Suppressor macrophage treated with lipopolysaccharide for 4 hours (primary cell): ENCODE measurements at regions not wholly inside any gene's neighbourhood (a gene's known extent, or its start where the extent isn't known, plus 50 kb on each side); places are given as distances from the start of the nearest gene placed in this dataset.

ENCODE experiments used
- DNase-seq: peaks from one replicate; pipeline ENCODE4 v3.0.0-alpha.2; 2020

DNA sequence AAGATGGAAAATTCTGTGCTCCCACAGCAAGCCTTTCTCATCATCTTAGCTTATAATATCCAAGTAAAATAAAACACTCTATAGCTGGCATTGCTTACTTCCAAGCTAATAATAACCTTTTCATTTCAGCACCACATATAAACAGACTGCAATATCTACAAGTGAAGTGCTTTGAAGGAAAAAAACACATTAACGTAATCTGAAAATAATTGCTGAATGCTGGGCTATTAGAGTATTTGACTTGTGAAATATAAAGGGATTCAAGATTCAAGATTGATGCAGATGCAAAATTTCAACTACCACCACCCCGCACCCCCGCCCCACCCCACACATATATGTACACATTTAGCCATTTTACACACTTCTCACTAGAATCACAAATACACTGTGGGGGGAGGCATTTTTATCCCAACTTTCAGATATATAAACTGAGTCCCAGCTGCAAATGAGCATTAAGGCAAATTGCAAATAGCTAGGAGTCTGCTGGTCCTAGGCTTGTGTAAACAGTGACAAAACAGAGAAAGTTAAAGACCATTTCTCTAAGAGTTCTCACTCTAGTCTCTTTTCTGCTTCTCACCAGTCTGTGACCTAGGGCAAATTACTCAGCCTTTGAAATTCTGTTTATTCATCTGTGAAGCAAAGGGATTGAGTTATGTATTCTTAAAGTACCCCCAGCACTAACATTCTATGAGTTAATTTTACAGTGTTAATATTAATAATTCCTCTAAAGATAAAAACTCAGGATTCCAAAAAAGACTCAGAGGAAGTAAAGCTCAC lies 489.4 kb downstream of the PRELID2 start:
- DNase-seq, result no peak

DNA sequence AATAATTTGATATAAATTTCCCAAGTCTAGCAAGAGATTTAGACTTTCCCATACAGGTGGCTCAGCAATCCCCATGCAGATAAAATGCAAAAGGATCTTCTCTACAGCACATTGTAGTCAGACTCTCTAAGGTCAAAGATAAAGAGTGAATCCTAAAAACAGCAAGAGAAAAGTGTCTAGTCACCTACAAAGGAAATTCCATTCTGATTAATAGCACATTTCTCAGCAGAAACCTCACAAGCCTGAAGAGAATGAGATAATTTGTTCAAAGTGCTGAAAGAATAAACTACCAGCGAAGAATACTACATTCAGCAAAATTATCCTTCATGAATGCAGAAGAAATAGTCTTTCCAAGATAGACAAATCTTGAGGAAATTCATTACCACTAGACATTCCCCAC lies 493.3 kb downstream of the PRELID2 start:
- DNase-seq, result no peak

DNA sequence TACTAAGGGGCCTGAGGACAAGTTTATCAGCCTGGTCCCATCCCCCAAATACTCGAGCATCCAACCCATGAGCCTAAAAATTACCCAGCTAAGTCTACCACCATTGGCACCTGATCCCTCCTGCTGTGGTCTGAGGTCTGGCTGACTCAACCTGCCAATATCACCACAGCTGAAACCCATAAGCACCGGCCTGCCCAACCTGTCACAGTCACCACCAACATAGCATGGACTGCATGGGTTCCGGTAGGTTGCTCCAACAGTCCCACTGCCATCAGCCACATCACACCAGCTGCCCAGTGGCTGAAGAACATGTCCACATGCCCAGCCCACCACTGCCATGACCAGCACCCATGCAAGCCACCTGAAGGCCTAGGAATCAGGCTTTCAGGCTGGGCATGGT lies 495.0 kb downstream of the PRELID2 start:
- no peak for DNase-seq

DNA sequence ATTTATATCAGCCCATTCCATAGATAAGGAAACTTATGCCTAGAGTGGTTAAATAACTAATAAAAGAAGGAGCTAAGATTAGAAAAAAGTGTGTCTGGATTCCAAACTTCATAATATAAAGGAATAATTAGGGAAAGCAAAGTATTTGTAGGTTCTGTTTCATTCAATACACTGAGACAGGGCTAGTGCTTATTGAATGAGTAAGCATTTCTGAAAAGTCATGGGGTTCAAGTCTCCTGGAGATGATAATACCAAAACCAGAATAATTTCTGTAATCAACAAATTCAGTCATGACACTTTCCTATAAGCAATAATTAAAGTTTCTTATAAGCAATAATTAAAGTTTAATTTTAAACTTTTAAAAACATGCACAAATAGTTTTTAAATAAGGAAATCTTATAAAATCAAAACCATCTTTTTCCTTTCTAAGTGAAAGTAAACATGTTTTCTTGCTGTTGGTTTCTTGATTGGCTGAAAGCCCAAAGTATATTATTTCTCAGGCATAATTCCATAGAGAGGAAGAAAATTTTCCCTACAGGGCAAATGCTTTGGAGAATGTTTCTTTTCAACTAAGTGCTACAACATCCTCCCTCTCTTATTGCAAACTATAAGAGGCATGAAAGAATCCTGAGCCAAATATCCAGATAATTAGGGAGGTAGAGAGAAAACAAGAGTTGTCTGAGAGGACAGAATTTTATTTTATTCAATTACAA lies 510.2 kb downstream of the PRELID2 start:
- DNase-seq, result no peak

DNA sequence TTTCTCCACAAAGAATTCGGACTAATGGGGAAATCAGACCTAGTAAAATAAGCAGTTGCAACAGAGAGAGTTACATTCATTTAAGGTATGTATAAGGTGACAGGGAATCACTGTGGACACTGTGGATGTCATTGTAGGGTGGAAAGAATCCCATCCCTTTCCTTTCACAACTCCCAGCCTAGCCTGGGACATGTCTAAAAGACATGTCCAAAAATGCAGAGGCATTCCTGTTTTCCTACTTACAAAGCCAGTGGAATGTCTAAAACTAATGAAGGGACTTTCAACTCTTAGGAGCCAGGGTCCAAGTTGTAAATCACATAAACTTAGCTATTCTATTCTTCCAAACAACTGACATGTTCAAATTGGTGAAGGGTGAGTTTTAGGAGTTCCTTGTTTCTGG lies 511.0 kb downstream of the PRELID2 start:
- DNase-seq, result no peak

DNA sequence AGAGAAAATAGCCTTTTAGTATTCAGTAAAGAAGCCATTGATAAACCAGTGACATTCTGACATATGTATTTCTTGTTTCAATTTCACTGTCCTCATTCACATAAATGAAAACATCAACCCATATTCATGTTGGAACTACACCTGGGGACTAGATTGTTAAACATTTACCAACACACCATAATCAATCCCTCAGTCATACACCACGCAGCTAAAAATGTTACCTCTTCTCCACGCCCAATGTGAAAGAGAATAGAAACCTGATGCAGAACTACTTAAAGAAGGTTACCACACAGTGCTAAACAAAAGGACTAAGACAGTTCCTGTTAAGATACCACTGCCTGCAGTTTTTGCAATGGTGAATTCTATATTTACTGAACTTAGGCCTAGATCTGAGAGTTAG lies 518.9 kb downstream of the PRELID2 start:
- DNase-seq, result no peak

DNA sequence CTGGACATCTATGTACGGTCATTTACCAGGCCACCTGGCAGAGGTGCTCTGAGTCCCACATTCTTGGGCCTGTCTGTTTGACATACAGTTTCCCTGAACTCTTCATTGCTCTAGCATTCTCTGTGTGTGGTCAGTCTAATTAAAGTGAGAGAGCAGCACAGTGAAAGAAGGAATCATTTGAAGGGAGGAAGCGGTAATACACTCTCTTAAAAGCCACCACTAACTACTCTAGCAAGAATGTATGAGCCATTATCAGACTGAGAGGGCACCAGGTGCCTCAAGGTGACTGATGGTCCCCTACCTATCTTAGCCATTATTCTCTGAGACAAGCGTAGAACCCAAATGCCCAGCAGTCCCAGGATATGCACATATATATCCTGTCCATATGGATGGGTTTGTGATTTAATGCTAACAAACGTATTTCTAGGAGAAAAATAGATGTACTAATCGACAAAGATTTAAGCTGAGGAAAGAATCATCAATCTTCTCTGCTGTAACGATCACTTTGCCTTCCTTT lies 527.2 kb downstream of the PRELID2 start:
- no peak for DNase-seq

DNA sequence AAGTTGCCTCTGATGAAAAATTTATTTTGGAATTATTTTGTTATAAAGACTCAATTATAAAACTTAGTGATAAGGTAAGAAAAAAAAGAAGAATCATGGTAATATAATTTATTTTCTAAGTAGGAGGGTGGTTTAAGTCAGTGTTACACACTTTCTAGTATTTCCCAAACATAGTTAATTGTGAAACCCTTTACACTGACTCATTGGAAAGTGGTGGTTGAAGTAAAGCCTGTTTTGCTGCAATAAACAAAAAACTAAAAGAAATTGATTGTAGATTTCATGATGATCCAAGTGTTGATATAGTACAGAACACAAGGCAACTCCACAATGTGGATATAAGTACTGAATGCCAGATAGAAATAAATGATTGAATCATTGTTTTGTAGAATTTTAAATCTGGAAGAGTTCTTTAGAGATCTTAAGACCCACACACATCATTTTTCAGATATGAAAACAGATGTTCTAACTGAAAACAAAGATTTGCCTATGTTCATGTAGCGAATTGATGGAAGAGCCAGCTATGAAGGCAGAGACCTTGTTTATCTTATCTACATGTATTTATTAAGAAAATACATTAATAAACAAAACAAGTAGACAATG lies 539.8 kb downstream of the PRELID2 start:
- DNase-seq, result no peak

DNA sequence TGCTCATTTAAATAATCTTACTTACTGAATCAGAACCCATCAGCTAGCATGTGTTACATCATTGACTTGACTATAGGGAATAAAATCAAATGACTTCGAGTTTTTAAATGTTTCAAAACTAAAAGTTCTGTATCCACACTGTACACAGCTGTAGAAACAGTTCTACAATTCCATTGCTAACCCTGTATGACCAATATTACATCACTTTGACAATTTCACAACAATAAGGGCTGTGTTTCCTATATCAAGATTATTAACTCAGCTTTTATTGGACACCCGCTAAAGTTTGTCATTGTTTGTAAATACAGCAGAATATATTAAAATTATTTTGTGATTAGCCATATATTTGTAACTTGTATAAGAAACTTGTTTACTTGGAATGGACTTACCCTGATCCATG lies 540.8 kb downstream of the PRELID2 start:
- DNase-seq, result no peak

DNA sequence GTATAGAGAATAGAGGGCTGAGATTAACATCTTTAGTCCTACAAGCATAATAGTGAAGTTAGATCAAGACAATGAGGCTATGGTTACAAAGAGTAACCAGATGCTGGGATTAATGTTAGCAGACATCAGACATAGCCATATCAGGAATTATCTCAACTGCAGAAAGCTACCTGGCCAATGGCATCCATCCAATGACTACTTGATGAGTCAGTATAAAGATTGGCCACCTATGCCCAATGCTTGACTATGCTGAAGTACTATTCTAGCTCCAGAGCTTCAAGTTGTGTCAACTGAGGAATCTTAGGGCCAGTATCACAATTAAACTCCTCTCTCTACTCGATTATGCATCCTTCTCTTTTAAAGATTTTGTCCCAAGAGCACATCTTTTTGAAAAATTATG lies 541.4 kb downstream of the PRELID2 start:
- DNase-seq, result no peak

DNA sequence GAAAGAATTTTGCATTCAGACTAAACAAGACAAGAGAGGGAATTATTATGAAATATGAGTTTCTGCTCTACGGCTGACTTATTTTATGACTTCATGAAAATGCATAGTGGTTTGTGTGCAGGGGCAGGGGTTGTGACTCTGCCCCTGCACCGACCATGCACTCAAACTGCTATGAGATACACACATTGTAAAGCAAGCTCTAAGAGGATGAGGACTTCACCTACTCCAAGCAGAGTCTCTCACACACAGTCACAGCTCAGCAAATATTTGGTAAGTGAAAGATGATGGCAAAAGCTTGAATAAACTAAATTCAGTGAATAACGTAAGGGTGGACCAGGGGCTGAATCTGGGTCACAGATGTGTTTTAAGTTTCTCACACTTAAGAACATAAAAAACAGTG lies 542.9 kb downstream of the PRELID2 start:
- no peak for DNase-seq

DNA sequence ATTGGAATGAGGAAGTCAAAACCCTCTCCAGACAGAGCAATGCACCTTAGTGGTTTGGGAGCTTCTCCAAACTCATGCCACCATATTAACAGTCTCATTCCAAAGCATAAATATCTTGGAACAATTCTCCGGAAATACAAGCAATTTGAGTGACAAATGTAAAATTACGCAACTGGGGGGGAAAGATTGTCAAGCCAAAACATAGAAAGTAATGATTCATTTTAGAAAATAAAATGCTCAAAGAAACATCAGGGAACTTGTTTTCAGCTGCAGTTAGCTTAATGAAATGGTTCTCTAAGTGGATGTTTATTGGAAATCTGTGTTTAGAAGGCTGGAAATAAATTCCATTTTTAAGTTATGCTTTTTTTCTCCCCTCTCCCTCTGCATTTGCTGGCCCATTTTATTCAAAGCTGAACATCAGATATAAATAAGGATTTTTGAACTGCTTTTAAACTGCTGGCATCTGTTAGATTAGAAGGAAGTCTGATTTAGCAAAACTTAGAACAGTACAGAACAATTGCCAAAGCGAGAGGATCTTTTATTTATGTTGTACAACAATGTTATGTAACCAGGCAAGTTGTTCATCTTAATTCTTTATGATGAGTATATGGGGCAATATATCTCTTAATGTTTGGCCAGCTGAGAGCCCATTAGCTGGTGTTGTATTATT lies 551.9 kb downstream of the PRELID2 start:
- DNase-seq, result no peak

DNA sequence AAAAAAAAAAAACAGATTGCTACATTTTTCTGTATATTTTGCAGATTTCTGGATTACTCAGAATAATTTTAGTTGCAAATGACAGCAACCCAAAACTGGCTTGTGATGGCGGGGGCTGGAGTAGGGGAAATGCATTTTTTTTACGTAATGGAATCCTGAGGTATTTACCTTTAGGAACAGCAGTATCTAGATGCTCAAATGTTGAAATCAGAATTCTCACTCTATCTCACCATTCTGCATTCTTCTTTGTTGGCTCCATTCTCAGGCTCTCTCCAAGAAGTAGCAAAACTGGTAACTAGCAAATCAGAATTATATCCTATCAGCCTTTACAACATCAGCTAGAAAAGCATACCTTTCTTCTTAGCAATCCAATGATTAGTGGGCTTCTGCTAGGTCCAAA lies 554.3 kb downstream of the PRELID2 start:
- no peak for DNase-seq

DNA sequence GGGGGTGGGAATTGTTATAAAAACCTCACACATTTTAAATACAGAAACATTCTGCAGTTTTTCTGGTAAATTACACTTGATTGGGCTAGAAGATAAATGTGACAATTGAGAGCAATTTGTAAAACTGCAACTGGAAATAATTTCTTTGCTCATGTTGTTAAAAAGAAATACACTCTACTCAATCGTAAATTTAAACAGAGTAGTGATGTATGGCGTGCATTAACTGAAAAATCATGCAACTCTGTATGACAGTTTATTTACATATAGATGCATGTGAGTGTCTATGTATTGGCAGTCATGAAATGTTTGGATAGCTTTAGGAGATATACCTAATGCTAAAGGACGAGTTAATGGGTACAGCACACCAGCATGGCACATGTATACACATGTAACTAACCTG lies 554.9 kb downstream of the PRELID2 start:
- DNase-seq, result no peak

DNA sequence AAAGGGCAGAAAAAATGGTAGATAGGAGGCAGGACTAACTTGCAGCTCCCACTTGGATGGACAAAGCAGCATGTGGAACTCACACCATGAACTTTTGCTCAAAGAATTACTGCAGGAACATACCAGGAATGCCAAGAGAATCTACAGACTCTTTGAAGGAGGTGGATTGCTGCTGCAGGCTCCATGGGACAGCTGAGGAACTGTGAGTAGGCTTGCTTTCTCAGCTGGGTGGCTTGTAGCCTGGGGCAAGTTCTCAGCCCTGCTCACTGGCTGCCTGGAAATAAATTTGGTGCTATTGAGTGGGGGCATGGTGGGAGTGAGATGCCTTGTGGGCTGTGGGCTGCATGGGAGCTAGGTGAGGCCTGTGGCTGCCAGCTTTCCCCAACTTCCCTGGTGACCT lies 574.5 kb downstream of the PRELID2 start:
- no peak for DNase-seq

DNA sequence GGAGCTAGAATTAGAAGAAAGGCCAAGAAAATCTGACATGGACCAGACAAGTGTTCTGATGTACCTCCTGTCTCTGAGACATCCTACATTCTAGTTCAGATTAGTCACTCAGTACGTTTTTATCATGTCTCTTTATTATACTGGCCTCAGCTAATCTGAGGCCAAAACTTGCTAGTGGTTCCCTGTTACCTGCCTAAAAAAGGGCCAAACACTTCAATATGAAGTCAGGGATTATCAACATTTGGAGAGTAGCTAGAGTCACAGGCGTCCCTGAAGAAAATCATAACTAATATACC lies 587.4 kb downstream of the PRELID2 start:
- no peak for DNase-seq

DNA sequence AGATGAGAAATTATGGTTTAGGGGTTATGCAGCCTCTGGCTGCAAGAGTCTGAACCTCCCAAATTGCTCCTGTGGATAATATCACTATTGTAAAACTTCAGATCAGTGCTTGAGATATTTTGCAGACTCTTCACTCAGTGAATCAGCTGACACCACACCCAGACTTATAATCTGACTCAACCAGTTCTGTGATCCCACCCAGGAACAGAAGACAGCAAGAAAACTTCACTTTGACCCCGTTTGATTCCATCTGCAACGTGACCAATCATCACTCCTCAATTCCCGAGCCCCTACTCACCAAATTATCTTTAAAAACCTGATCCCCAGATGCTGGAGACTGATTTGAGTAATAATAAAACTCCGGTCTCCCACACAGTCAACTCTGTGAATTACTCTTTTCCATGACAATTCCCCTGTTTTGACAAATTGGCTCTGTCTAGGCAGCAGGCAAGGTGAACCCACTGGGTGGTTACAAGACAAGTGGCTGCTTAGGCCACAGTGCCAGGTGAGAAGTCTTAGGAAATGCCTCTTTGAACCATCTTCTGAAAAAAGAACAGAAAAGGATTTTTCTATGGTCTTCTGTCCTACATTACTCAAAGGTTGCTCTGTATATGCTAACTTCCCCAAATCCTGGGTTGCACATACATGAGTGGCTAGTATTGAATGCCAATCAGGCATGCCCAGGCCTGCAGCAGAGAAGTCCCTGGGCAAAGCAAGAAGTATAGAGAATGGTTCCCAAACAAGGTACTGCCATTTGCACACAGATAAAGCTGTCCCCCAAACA lies 588.0 kb downstream of the PRELID2 start:
- no peak for DNase-seq

DNA sequence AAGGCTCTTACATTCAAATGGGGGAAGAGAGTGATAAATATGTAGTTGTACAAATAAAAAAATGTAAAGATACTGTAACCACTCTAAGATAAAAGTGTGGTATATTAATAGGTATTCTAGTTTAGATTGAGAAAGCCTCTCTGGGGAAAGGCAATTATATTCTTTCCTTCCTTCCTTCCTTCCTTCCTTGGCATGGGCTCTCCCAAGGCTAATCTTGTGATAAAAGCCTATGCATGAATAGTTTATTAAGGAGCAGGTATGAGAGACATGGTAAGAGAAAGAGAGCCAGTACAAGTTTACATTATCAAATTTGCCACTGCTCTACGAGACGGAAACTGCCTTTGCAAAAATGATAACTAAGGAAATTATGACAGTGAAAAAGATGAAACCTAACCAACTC lies 588.8 kb downstream of the PRELID2 start:
- no peak for DNase-seq

DNA sequence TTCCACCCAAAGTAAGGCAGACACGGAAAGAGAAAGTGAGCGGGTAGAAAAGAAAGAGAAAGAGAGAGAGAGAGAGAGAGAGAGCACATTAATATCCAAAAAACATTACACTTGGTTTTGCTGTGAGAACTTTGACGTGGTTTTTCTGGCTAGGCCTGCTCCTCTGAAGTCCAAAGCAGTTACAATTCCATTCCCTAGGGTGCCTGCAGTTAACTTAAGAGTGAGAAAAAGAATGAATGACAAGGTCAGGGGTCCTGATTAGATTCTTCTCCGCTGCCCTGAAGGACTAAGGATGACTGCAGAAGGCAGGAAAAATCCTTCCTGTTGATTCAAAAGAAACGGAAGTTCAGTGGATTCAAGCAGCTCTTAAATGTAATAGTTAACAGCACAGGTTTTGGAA lies 589.8 kb downstream of the PRELID2 start:
- no peak for DNase-seq

DNA sequence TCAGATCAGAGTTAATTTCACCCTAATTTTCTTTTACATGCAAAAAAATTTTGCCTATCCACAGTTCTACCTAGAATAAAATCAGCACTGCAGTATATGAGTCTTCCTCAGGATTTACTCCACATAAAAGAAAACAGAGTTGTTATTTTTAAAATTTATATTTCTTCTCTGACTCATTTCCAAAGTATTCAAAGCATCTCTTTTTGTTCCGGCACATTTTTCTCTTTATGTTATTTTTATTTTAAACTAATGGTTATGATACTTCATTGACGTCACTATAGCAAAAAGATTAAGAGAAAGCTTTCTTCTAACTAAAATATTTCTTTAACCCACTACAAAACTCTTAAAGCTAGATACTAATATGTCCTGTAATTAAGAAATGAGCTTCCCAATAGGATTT lies 590.4 kb downstream of the PRELID2 start:
- no peak for DNase-seq

DNA sequence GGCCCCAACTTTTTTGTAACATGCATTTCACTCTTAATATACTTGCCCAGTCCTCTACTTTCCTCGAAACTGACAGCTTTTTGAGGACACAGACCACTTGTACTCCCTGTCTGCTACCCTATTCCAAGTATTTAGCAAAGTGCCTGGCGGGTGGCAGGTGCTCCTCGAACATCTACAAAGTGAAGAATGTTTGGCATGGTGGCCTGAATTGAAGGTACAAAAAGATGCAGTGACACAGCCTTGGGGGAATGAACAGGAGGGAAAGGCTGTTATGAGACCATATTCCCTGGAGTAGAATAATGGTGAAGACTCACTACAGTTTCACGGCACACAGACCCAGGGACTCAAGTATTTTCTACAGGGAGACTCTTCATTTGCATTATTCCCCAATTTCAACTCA lies 590.9 kb downstream of the PRELID2 start:
- DNase-seq, result no peak

DNA sequence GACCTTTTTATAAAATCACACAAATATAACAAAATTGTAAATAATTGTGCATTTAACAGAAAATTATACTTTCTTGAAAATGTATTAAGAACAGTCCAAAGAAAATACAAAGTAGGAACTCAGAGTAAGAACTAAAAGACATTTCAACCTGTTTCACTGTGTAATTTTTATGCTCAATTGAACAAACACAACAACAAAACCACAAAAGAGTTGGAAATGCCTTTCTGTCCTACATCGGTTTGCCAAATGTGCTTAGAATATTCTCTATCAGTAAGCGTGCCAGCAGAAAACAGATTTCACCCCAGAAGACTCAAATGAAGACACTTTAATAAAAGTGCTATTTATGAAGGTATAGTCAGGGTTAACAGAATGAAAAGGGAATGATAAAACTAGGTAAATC lies 592.1 kb downstream of the PRELID2 start:
- DNase-seq, result no peak

DNA sequence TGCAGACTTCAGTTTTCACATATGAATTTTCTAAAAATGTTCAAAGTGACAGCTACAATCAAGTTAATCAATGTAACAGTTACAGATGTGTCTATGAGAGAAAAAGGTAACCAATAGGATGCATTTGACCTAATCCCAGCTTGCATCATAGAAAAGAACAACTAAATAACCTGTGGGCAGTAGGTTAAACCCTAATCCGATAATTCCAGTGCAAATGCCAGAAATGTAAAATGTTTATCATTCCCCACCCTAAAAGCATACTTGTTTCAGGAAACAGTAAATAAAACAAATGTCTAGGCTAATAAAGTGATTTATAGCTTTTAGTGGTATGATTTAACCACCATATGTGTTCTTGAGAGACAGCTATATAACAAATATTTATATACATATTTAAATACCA lies 592.6 kb downstream of the PRELID2 start:
- DNase-seq, result no peak
